HepG2 (cell line): ENCODE measurements at regions not wholly inside any gene's neighbourhood (a gene's known extent, or its start where the extent isn't known, plus 50 kb on each side); places are given as distances from the start of the nearest gene placed in this dataset.

Experiments used
- ATAC-seq: fragments of 200-7000 bp; cut with Tn5 transposase; 3 replicates; pipeline ENCODE4 v1.9.1; 2020; ENCODE audit warnings: mild to moderate bottlenecking, moderate library complexity
- BruUV-seq: library from RNA; stranded (reverse); fragments of 400-500 nt; replicated peaks from 2 replicates; lab custom pipeline; 2021; lab: Mats Ljungman, UMichigan
- CTCF ChIA-PET: fragments of 300-600 bp; formaldehyde crosslinking; extraction: SDS; loops from one replicate; lab custom pipeline; 2021; ENCODE audit warnings: low total read pairs, inconsistent platforms, low intra/inter-chr PET ratio; lab: Yijun Ruan, JAX
- POLR2A ChIA-PET: fragments of 350-600 bp; sonication (Branson Sonifier 250); formaldehyde crosslinking; loops from one replicate; lab custom pipeline; 2020; ENCODE audit warnings: antibody characterized with exemption, inconsistent platforms; lab: Yijun Ruan, JAX
- DNase-seq: peaks from one replicate; pipeline ENCODE4 v3.0.0-alpha.2; 2015; ENCODE audit warnings: low spot score
- FAIRE-seq: peaks from 3 replicates; lab custom pipeline; 2011; peaks lifted over from hg19 to GRCh38; lab: Jason Lieb, UNC
- H2AFZ ChIP-seq: one replicate; pipeline ENCODE4 v1.6.1; 2011; ENCODE audit warnings: low read length, inconsistent platforms
- H3K27ac ChIP-seq: fragments of 300-600 bp; 3 replicates; pipeline ENCODE4 v1.8.0; 2011; ENCODE audit warnings: mixed run types, mild to moderate bottlenecking, mixed read lengths, low read length, inconsistent platforms; ENCODE audit not compliant: insufficient read depth; ENCODE audit errors: extremely low read length
- H3K27me3 ChIP-seq, 2 experiments: fragments of 200-600 bp in 1 of 2; 2 replicates in 1 of 2; 3 replicates in 1 of 2; pipeline versions ENCODE4 v1.6.0 to v1.8.0; 2011; ENCODE audit warnings: low read length in 2 of 2, mild to moderate bottlenecking in 2 of 2, moderate library complexity in 2 of 2, inconsistent platforms in 1 of 2; ENCODE audit not compliant: insufficient read depth in 2 of 2, control insufficient read depth in 1 of 2
- H3K36me3 ChIP-seq, 2 experiments: fragments of 200-600 bp in 1 of 2; replicated peaks in 1 of 2; 2 replicates in 1 of 2; 3 replicates in 1 of 2; pipeline versions ENCODE4 v1.5.1 to v1.8.0; 2011; ENCODE audit warnings: low read length in 2 of 2, inconsistent platforms in 1 of 2; ENCODE audit not compliant: insufficient read depth in 2 of 2, control insufficient read depth in 1 of 2
- H3K4me1 ChIP-seq: 2 replicates; pipeline ENCODE4 v1.5.1; 2012; ENCODE audit warnings: low read length, inconsistent platforms; ENCODE audit not compliant: insufficient read depth
- H3K4me2 ChIP-seq: 2 replicates; pipeline ENCODE4 v1.6.0; 2011; ENCODE audit warnings: low read depth, low read length, inconsistent platforms
- H3K4me3 ChIP-seq, 3 experiments: fragments of 200-600 bp in 1 of 3; sonication (generic), shearing (Covaris generic) in 1 of 3; replicated peaks in 1 of 3; 2 replicates each; pipeline ENCODE4 v1.5.1; 2011 to 2016; ENCODE audit warnings: low read length in 3 of 3, inconsistent platforms in 2 of 3, low read depth in 2 of 3, mild to moderate bottlenecking in 2 of 3, control low read depth in 1 of 3, mixed read lengths in 1 of 3; ENCODE audit not compliant: insufficient read depth in 1 of 3
- H3K79me2 ChIP-seq: one replicate; pipeline ENCODE4 v1.6.1; 2011; ENCODE audit warnings: low read length, inconsistent platforms; ENCODE audit not compliant: insufficient read depth
- H3K9ac ChIP-seq: 2 replicates; pipeline ENCODE4 v1.6.0; 2011; ENCODE audit warnings: mild to moderate bottlenecking, low read depth, low read length, inconsistent platforms; ENCODE audit not compliant: insufficient read depth
- H3K9me3 ChIP-seq: 2 replicates; pipeline ENCODE4 v1.5.1; 2012; ENCODE audit warnings: mild to moderate bottlenecking, low read length
- H4K20me1 ChIP-seq: 2 replicates; pipeline ENCODE4 v1.6.0; 2011; ENCODE audit warnings: inconsistent platforms, mild to moderate bottlenecking, low read length, moderate library complexity; ENCODE audit not compliant: insufficient read depth
- ARID2 ChIP-seq: sonication (generic); formaldehyde crosslinking; IDR thresholded peaks from 2 replicates; pipeline ENCODE4 v1.8.1; 2022; ENCODE audit warnings: mild to moderate bottlenecking, missing genetic modification reagents, borderline replicate concordance
- ATAD3A ChIP-seq: sonication (generic); formaldehyde crosslinking; IDR thresholded peaks from 2 replicates; pipeline ENCODE4 v1.4.0; 2020; ENCODE audit warnings: missing genetic modification reagents
- ATF7 ChIP-seq, 2 experiments: fragments of 450-650 bp in 1 of 2; sonication (generic) in 1 of 2; formaldehyde crosslinking in 1 of 2; IDR thresholded peaks; 2 replicates each; pipeline versions ENCODE4 v1.4.0 to v1.6.1; 2016 to 2020; ENCODE audit warnings: antibody characterized with exemption in 1 of 2, mild to moderate bottlenecking in 1 of 2, missing genetic modification reagents in 1 of 2
- CREB1 ChIP-seq, 2 experiments: fragments of 450-650 bp in 1 of 2; IDR thresholded peaks; 2 replicates each; pipeline ENCODE4 v1.6.1; 2016 to 2017; ENCODE audit warnings: control low read depth in 1 of 2, mild to moderate bottlenecking in 1 of 2, missing compliant biosample characterization in 1 of 2, missing genetic modification characterization in 1 of 2
- FOXA1 ChIP-seq, 2 experiments: fragments of 450-650 bp in 1 of 2; sonication (generic) in 1 of 2; formaldehyde crosslinking in 1 of 2; IDR thresholded peaks; 2 replicates each; pipeline versions ENCODE4 v1.4.0 to v1.6.1; 2016 to 2020; ENCODE audit warnings: missing genetic modification reagents in 1 of 2
- FOXK2 ChIP-seq: fragments of 450-650 bp; IDR thresholded peaks from 2 replicates; pipeline ENCODE4 v1.6.1; 2016
- HCFC1 ChIP-seq: fragments of 150-350 bp; IDR thresholded peaks from 2 replicates; pipeline ENCODE4 v1.6.1; 2014; ENCODE audit warnings: low read depth, low read length
- MLX ChIP-seq: IDR thresholded peaks from 2 replicates; pipeline ENCODE4 v1.6.1; 2016
- RFX3 ChIP-seq: IDR thresholded peaks from 2 replicates; pipeline ENCODE4 v1.6.1; 2016; ENCODE audit warnings: missing biosample characterization, missing genetic modification reagents
- STAG1 ChIP-seq: sonication (generic); formaldehyde crosslinking; IDR thresholded peaks from 2 replicates; pipeline ENCODE4 v1.4.0; 2020; ENCODE audit warnings: missing genetic modification reagents
- TEAD3 ChIP-seq: optimal IDR thresholded peaks from 2 replicates; pipeline ENCODE3; 2016; ENCODE audit warnings: borderline replicate concordance
- ZBTB14 ChIP-seq: sonication (generic); formaldehyde crosslinking; IDR thresholded peaks from 2 replicates; pipeline ENCODE4 v1.4.0; 2020; ENCODE audit warnings: missing genetic modification reagents
- ZNF879 ChIP-seq: sonication (generic); formaldehyde crosslinking; IDR thresholded peaks from 2 replicates; pipeline ENCODE4 v1.8.1; 2023; ENCODE audit warnings: missing genetic modification reagents
- WGBS: methylation state at CpG from one replicate; pipeline ENCODE4 v1.1.6; 2017; ENCODE audit warnings: low lambda C conversion rate; 5-methylcytosine and 5-hydroxymethylcytosine counted together
- in situ Hi-C: cut with HindIII; loops from 2 replicates; pipeline ENCODE4 v1.10.0; 2017; ENCODE audit warnings: low pct_unique_long_range_greater_than_20kb; ENCODE audit not compliant: extremely low pct_ligation_motif_present
- intact Hi-C: fragments of 100-400 bp; cut with micrococcal nuclease; formaldehyde crosslinking; loops from one replicate; pipeline ENCODE4 v1.10.0; 2022; ENCODE audit not compliant: unreplicated experiment
- TF ChIP-seq, protein P1 (sequence below): IDR thresholded peaks from 2 replicates; pipeline ENCODE4 v1.6.1; 2018; ENCODE audit warnings: missing genetic modification reagents
- TF ChIP-seq, protein P2 (sequence below): IDR thresholded peaks from 2 replicates; pipeline ENCODE4 v1.6.1; 2018; ENCODE audit warnings: missing genetic modification reagents, mild to moderate bottlenecking, missing compliant biosample characterization

- ChIA-PET CTCF (no interaction called here), POLR2A (no interaction called here)
- Histone ChIP-seq H3K4me2 (no peak overlapping the region), H3K36me3 (no peaks in the 10 kb centered on the region), H3K27ac (no peak overlapping the region), H3K4me1 (no peaks in the 10 kb centered on the region), H3K9ac (no peak overlapping the region), H2AFZ (no peak overlapping the region), H3K27me3 (peaks cover 2 to 36% of the 10 kb centered on the region in 2 experiments; a peak in 3 of 5 replicates), H4K20me1 (no peaks in the 10 kb centered on the region), H3K79me2 (no peaks in the 10 kb centered on the region), H3K4me3 (no peak overlapping the region), H3K9me3 (no peaks in the 10 kb centered on the region)
- no peak for TF ChIP-seq FOXK2
- no peak for ATAC-seq
- FAIRE-seq: no peak
- DNase-seq: no peak
- 6% methylated on average over 7 of the region's 7 CpGs for WGBS
- in situ Hi-C loops (no loop called here), intact Hi-C loops (no loop called here)
- BruUV-seq: no TSS peak
Observed at GRCh38 chr15:98567951-98568350, 80.4 kb upstream of the IGF1R start.

GRCh38 chr15:98568382-98569017, 79.8 kb upstream of the IGF1R start:
- in situ Hi-C loops: no loop called here
- Histone ChIP-seq H2AFZ (no peak overlapping the region), H3K4me3 (no peak overlapping the region), H3K79me2 (no peaks in the 10 kb centered on the region), H3K9ac (no peak overlapping the region), H3K27ac (no peak overlapping the region), H4K20me1 (no peaks in the 10 kb centered on the region), H3K27me3 (peaks cover 2 to 33% of the 10 kb centered on the region in 2 experiments; a peak in 3 of 5 replicates), H3K4me2 (no peak overlapping the region), H3K4me1 (no peaks in the 10 kb centered on the region), H3K9me3 (no peaks in the 10 kb centered on the region), H3K36me3 (no peaks in the 10 kb centered on the region)
- FAIRE-seq: no peak
- no peak for DNase-seq
- intact Hi-C loops: no loop called here
- WGBS: 23% methylated on average over 3 of the region's 3 CpGs
- no peak for ATAC-seq
- CTCF ChIA-PET: no interaction called here
- BruUV-seq: no TSS peak
- POLR2A ChIA-PET: no interaction called here
- TF ChIP-seq, protein P1, sequence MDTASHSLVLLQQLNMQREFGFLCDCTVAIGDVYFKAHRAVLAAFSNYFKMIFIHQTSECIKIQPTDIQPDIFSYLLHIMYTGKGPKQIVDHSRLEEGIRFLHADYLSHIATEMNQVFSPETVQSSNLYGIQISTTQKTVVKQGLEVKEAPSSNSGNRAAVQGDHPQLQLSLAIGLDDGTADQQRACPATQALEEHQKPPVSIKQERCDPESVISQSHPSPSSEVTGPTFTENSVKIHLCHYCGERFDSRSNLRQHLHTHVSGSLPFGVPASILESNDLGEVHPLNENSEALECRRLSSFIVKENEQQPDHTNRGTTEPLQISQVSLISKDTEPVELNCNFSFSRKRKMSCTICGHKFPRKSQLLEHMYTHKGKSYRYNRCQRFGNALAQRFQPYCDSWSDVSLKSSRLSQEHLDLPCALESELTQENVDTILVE: no peak
- no peak for TF ChIP-seq ZNF879 (CRISPR knock-in tag)
- no peak for TF ChIP-seq MLX (CRISPR knock-in tag)
- TF ChIP-seq ZBTB14: no peak
- TF ChIP-seq, protein P2, sequence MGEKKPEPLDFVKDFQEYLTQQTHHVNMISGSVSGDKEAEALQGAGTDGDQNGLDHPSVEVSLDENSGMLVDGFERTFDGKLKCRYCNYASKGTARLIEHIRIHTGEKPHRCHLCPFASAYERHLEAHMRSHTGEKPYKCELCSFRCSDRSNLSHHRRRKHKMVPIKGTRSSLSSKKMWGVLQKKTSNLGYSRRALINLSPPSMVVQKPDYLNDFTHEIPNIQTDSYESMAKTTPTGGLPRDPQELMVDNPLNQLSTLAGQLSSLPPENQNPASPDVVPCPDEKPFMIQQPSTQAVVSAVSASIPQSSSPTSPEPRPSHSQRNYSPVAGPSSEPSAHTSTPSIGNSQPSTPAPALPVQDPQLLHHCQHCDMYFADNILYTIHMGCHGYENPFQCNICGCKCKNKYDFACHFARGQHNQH: no peak
- TF ChIP-seq ATAD3A (CRISPR knock-in tag): no peak
- TF ChIP-seq FOXA1 (IDR thresholded peaks at IDR 0.05): no peak
- no peak for TF ChIP-seq FOXA1 (CRISPR knock-in tag; IDR thresholded peaks at IDR 0.05)
- peak; percentile 89 for TF ChIP-seq CREB1 (IDR thresholded peaks at IDR 0.05)
- TF ChIP-seq CREB1 (CRISPR knock-in tag; IDR thresholded peaks at IDR 0.05): no peak
- peak; percentile 85 for TF ChIP-seq TEAD3 (CRISPR knock-in tag)
- peak; percentile 24; the same call in 1 of the 2 replicates for TF ChIP-seq STAG1
- TF ChIP-seq ARID2 (CRISPR knock-in tag): no peak
- no peak for TF ChIP-seq RFX3 (CRISPR knock-in tag)
- TF ChIP-seq ATF7 (IDR thresholded peaks at IDR 0.05): peak; percentile 69
- no peak for TF ChIP-seq ATF7 (CRISPR knock-in tag; IDR thresholded peaks at IDR 0.05)
- TF ChIP-seq HCFC1: no peak
